SK-N-MC (cell line): ENCODE measurements at regions not wholly inside any gene's neighbourhood (a gene's known extent, or its start where the extent isn't known, plus 50 kb on each side); places are given as distances from the start of the nearest gene placed in this dataset.

Source experiments
- EZH2 ChIP-seq: fragments of 200-600 bp; sonication (generic); IDR thresholded peaks from one replicate; pipeline ENCODE4 v1.6.1; 2017; ENCODE audit warnings: antibody characterized with exemption
- POLR2AphosphoS5 ChIP-seq: IDR thresholded peaks from 2 replicates; pipeline ENCODE4 v1.6.1; 2012; ENCODE audit warnings: mild to moderate bottlenecking, low read depth, low read length, borderline replicate concordance

DNA sequence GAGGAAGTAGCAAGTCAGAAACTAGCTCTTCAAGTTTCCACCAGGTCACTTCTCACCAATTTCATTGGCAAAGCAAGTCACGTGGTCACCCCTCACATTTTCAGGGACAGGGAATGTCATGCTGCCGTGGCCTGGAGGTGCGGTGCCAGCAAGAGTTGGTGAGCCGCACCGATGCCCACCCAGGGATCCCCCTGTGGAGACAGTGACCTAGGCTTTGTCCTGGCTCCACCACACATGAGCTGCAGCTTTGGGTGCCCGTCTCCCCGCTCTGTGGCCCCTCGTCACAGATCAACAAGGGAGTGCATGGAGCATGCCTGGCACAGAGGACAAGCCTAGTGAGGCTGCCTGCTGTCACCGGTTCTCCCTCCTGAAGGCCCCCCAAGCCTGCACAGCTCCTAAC, 226.7 kb upstream of the PPP2R2D start:
- TF ChIP-seq POLR2AphosphoS5 (no peak), EZH2 (no peak)
